ENCODE measurements at regions not wholly inside any gene's neighbourhood (a gene's known extent, or its start where the extent isn't known, plus 50 kb on each side); places are given as distances from the start of the nearest gene placed in this dataset.

- Histone ChIP-seq H3K27ac (ENCODE audit: low read length) (no peak overlapping the region), H3K9me2 (replicated peaks; ENCODE audit: low read length) (no peaks in the 10 kb centered on the region), H3K9ac (ENCODE audit: low read length) (no peak overlapping the region), H3K4me3 (ENCODE audit: low read length) (no peak overlapping the region), H3F3A (ENCODE audit: low read length, unreplicated experiment) (no peaks in the 10 kb centered on the region), H3K36me3 (ENCODE audit: low read depth, low read length) (no peaks in the 10 kb centered on the region), H4K20me1 (ENCODE audit: low read length) (no peaks in the 10 kb centered on the region), H2AFZ (ENCODE audit: low read length) (no peak overlapping the region), H3K4me1 (ENCODE audit: insufficient read depth, low read length) (peaks cover 50% of the 10 kb centered on the region), H3K27me3 (ENCODE audit: low read length) (no peaks in the 10 kb centered on the region), H3K79me2 (ENCODE audit: low read length) (no peaks in the 10 kb centered on the region), H3K4me2 (ENCODE audit: low read length) (no peak overlapping the region), H3K9me3 (ENCODE audit: low read length) (no peaks in the 10 kb centered on the region)
- TF ChIP-seq EZH2 (IDR thresholded peaks at IDR 0.05; ENCODE audit: low read length, unreplicated experiment) (no peak), EZH2phosphoT487 (IDR thresholded peaks at IDR 0.05; ENCODE audit: borderline replicate concordance, low read length) (no peak)
- TF ChIP-seq, protein P1, sequence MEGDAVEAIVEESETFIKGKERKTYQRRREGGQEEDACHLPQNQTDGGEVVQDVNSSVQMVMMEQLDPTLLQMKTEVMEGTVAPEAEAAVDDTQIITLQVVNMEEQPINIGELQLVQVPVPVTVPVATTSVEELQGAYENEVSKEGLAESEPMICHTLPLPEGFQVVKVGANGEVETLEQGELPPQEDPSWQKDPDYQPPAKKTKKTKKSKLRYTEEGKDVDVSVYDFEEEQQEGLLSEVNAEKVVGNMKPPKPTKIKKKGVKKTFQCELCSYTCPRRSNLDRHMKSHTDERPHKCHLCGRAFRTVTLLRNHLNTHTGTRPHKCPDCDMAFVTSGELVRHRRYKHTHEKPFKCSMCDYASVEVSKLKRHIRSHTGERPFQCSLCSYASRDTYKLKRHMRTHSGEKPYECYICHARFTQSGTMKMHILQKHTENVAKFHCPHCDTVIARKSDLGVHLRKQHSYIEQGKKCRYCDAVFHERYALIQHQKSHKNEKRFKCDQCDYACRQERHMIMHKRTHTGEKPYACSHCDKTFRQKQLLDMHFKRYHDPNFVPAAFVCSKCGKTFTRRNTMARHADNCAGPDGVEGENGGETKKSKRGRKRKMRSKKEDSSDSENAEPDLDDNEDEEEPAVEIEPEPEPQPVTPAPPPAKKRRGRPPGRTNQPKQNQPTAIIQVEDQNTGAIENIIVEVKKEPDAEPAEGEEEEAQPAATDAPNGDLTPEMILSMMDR (conservative IDR thresholded peaks at IDR 0.05; ENCODE audit: low read depth, low read length), result no peak
- intact Hi-C loops (cut with micrococcal nuclease), result loop anchor here (5.0 to 10.0 kb wide), 2 partner anchors 233 to 525 kb away; no protein-coding TSS in a partner anchor
- no peak for DNase-seq
- CTCF ChIA-PET, result interaction anchor here (1.0 kb wide), 1 partner anchor 31 kb away, joined by 3 read pairs; no protein-coding TSS in a partner anchor
- BruUV-seq (replicated peaks), result no TSS peak
- no peak for ATAC-seq
- POLR2A ChIA-PET (ENCODE audit: unreplicated experiment), result interaction anchor here (0.5 kb wide), 1 partner anchor 61 kb away, joined by 5 read pairs; no protein-coding TSS in a partner anchor
Observed at GRCh38 chr10:3529691-3530090, 255.3 kb downstream of the KLF6 start.

- Histone ChIP-seq H2AFZ (ENCODE audit: low read length) (no peak overlapping the region), H3K9me3 (ENCODE audit: low read length) (no peaks in the 10 kb centered on the region), H3K4me1 (ENCODE audit: insufficient read depth, low read length) (peaks cover 51% of the 10 kb centered on the region), H3K4me3 (ENCODE audit: low read length) (no peak overlapping the region), H3K9me2 (replicated peaks; ENCODE audit: low read length) (no peaks in the 10 kb centered on the region), H3K79me2 (ENCODE audit: low read length) (no peaks in the 10 kb centered on the region), H3K4me2 (ENCODE audit: low read length) (no peak overlapping the region), H4K20me1 (ENCODE audit: low read length) (no peaks in the 10 kb centered on the region), H3K36me3 (ENCODE audit: low read depth, low read length) (no peaks in the 10 kb centered on the region), H3K27me3 (ENCODE audit: low read length) (no peaks in the 10 kb centered on the region), H3F3A (ENCODE audit: low read length, unreplicated experiment) (no peaks in the 10 kb centered on the region), H3K9ac (ENCODE audit: low read length) (no peak overlapping the region), H3K27ac (ENCODE audit: low read length) (no peak overlapping the region)
- TF ChIP-seq EZH2 (IDR thresholded peaks at IDR 0.05; ENCODE audit: low read length, unreplicated experiment) (no peak), EZH2phosphoT487 (IDR thresholded peaks at IDR 0.05; ENCODE audit: borderline replicate concordance, low read length) (no peak)
- TF ChIP-seq, protein P1 (conservative IDR thresholded peaks at IDR 0.05; ENCODE audit: low read depth, low read length), result no peak
- ChIA-PET CTCF (no interaction called here), POLR2A (ENCODE audit: unreplicated experiment) (no interaction called here)
- DNase-seq (no peak), ATAC-seq (no peak)
- no TSS peak for BruUV-seq (replicated peaks)
- intact Hi-C loops (cut with micrococcal nuclease), result no loop called here
Observed at GRCh38 chr10:3528823-3529403, 256.1 kb downstream of the KLF6 start.

DNA sequence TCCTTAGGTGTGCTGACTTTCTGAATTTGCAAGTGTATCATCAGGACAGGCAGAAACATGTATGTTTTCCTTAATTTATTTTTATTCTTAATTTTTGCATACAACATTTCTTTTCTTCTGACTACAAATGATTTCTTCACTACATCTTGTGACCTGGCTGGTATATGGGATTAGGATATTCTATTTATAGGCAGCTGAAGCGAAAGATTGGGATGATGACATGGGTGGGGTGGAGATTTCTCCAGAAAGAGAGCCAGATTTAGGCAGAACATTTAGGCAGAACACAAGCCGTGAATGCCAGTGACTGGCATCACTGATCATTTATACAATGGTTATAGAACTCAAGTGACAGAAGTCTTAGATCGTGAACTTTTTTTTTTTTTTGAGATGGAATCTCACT lies 256.7 kb downstream of the KLF6 start:
- ATAC-seq (no peak), DNase-seq (no peak)
- H3K9ac ChIP-seq (ENCODE audit: low read length), result no peak overlapping the region
- TF ChIP-seq, protein P1 (conservative IDR thresholded peaks at IDR 0.05; ENCODE audit: low read depth, low read length), result no peak
- TF ChIP-seq EZH2 (IDR thresholded peaks at IDR 0.05; ENCODE audit: low read length, unreplicated experiment) (no peak), EZH2phosphoT487 (IDR thresholded peaks at IDR 0.05; ENCODE audit: borderline replicate concordance, low read length) (no peak)
- no peak overlapping the region for H3K4me3 ChIP-seq (ENCODE audit: low read length)
- no peak overlapping the region for H2AFZ ChIP-seq (ENCODE audit: low read length)
- H3K4me2 ChIP-seq (ENCODE audit: low read length), result no peak overlapping the region
- no peaks in the 10 kb centered on the region for H4K20me1 ChIP-seq (ENCODE audit: low read length)
- peaks cover 45% of the 10 kb centered on the region for H3K4me1 ChIP-seq (ENCODE audit: insufficient read depth, low read length)
- no peaks in the 10 kb centered on the region for H3K36me3 ChIP-seq (ENCODE audit: low read depth, low read length)
- H3K79me2 ChIP-seq (ENCODE audit: low read length), result no peaks in the 10 kb centered on the region
- ChIA-PET CTCF (no interaction called here), POLR2A (ENCODE audit: unreplicated experiment) (no interaction called here)
- no peaks in the 10 kb centered on the region for H3K9me3 ChIP-seq (ENCODE audit: low read length)
- no TSS peak for BruUV-seq (replicated peaks)
- no peaks in the 10 kb centered on the region for H3F3A ChIP-seq (ENCODE audit: low read length, unreplicated experiment)
- H3K9me2 ChIP-seq (replicated peaks; ENCODE audit: low read length), result no peaks in the 10 kb centered on the region
- intact Hi-C loops (cut with micrococcal nuclease), result no loop called here
- H3K27me3 ChIP-seq (ENCODE audit: low read length), result no peaks in the 10 kb centered on the region
- H3K27ac ChIP-seq (ENCODE audit: low read length), result no peak overlapping the region

All from PC-3 (cell line).